ENCODE measurements at regions not wholly inside any gene's neighbourhood (a gene's known extent, or its start where the extent isn't known, plus 50 kb on each side); places are given as distances from the start of the nearest gene placed in this dataset.
"Not testable (repeated sequence)": the region's sequence is repeated elsewhere in the genome, so short reads cannot be mapped to it uniquely, and the experiment has no call there.

- DNase-seq (ENCODE audit: low spot score), result no peak
Observed at GRCh38 chr10:83515001-83515400, 624.3 kb upstream of the GHITM start.

GRCh38 chr10:83516788-83517187 is 622.5 kb upstream of the GHITM start:
- no peak for DNase-seq (ENCODE audit: low spot score)

- DNase-seq (ENCODE audit: low spot score), result no peak
Observed at GRCh38 chr10:83517456-83517855, 621.9 kb upstream of the GHITM start.

- DNase-seq (ENCODE audit: low spot score), result no peak
Observed at GRCh38 chr10:83518779-83519178, 620.5 kb upstream of the GHITM start.

GRCh38 chr10:83520386-83520785 is 618.9 kb upstream of the GHITM start:
- DNase-seq (ENCODE audit: low spot score), result not testable (repeated sequence)

GRCh38 chr10:83522456-83522855 is 616.9 kb upstream of the GHITM start:
- no peak for DNase-seq (ENCODE audit: low spot score)

- no peak for DNase-seq (ENCODE audit: low spot score)
Observed at GRCh38 chr10:83522881-83523386, 616.4 kb upstream of the GHITM start.

- no peak for DNase-seq (ENCODE audit: low spot score)
Observed at GRCh38 chr10:83527934-83528333, 611.4 kb upstream of the GHITM start.

GRCh38 chr10:83533290-83533689 is 606.0 kb upstream of the GHITM start:
- no peak for DNase-seq (ENCODE audit: low spot score)

- no peak for DNase-seq (ENCODE audit: low spot score)
Observed at GRCh38 chr10:83536426-83536825, 602.9 kb upstream of the GHITM start.

GRCh38 chr10:83538047-83538446 is 601.3 kb upstream of the GHITM start:
- no peak for DNase-seq (ENCODE audit: low spot score)

GRCh38 chr10:83539528-83540308 is 599.6 kb upstream of the GHITM start:
- no peak for DNase-seq (ENCODE audit: low spot score)

- DNase-seq (ENCODE audit: low spot score), result no peak
Observed at GRCh38 chr10:83541046-83541445, 598.3 kb upstream of the GHITM start.

- no peak for DNase-seq (ENCODE audit: low spot score)
Observed at GRCh38 chr10:83542774-83543411, 596.4 kb upstream of the GHITM start.

- DNase-seq (ENCODE audit: low spot score), result no peak
Observed at GRCh38 chr10:83543691-83544462, 595.4 kb upstream of the GHITM start.

- DNase-seq (ENCODE audit: low spot score), result no peak
Observed at GRCh38 chr10:83545901-83546391, 593.4 kb upstream of the GHITM start.

- DNase-seq (ENCODE audit: low spot score), result not testable (repeated sequence)
Observed at GRCh38 chr10:83551190-83551589, 588.1 kb upstream of the GHITM start.

- no peak for DNase-seq (ENCODE audit: low spot score)
Observed at GRCh38 chr10:83553366-83553765, 585.9 kb upstream of the GHITM start.

- DNase-seq (ENCODE audit: low spot score), result no peak
Observed at GRCh38 chr10:83555264-83555663, 584.0 kb upstream of the GHITM start.

GRCh38 chr10:83562381-83562780 is 576.9 kb upstream of the GHITM start:
- no peak for DNase-seq (ENCODE audit: low spot score)

GRCh38 chr10:83564889-83565588 is 574.3 kb upstream of the GHITM start:
- DNase-seq (ENCODE audit: low spot score), result no peak
